ENCODE measurements at regions not wholly inside any gene's neighbourhood (a gene's known extent, or its start where the extent isn't known, plus 50 kb on each side); places are given as distances from the start of the nearest gene placed in this dataset.
"Not testable (repeated sequence)": the region's sequence is repeated elsewhere in the genome, so short reads cannot be mapped to it uniquely, and the experiment has no call there.

GRCh38 chr12:84135586-84136279 lies 776.9 kb downstream of the SLC6A15 start:
- H3K4me1 ChIP-seq: no peaks in the 10 kb centered on the region
- H3K4me2 ChIP-seq: no peak overlapping the region
- no peaks in the 10 kb centered on the region for H3K36me3 ChIP-seq
- H4K20me1 ChIP-seq: no peaks in the 10 kb centered on the region
- H3K27me3 ChIP-seq: no peaks in the 10 kb centered on the region
- no peaks in the 10 kb centered on the region for H3K9me3 ChIP-seq
- TF ChIP-seq Cebpa-rat (IDR thresholded peaks at IDR 0.05): no peak
- H3K27ac ChIP-seq: no peak overlapping the region
- no peak overlapping the region for H3K9ac ChIP-seq
- H3K4me3 ChIP-seq: no peak overlapping the region

GRCh38 chr12:84134797-84135366 lies 777.7 kb downstream of the SLC6A15 start:
- H3K4me2 ChIP-seq: no peak overlapping the region

GRCh38 chr12:84131076-84131475 lies 781.5 kb downstream of the SLC6A15 start:
- H3K27me3 ChIP-seq: no peaks in the 10 kb centered on the region
- H3K9ac ChIP-seq: no peak overlapping the region
- H4K20me1 ChIP-seq: no peaks in the 10 kb centered on the region
- no peak overlapping the region for H3K4me2 ChIP-seq
- no peak for TF ChIP-seq Cebpa-rat (IDR thresholded peaks at IDR 0.05)
- no peak overlapping the region for H3K4me3 ChIP-seq
- no peaks in the 10 kb centered on the region for H3K36me3 ChIP-seq
- no peaks in the 10 kb centered on the region for H3K9me3 ChIP-seq
- no peaks in the 10 kb centered on the region for H3K4me1 ChIP-seq
- H3K27ac ChIP-seq: no peak overlapping the region

More at GRCh38 chr12:84134797-84135366, 777.7 kb downstream of the SLC6A15 start:
- H3K9ac ChIP-seq: no peak overlapping the region
- no peaks in the 10 kb centered on the region for H4K20me1 ChIP-seq
- H3K4me3 ChIP-seq: no peak overlapping the region
- no peaks in the 10 kb centered on the region for H3K27me3 ChIP-seq
- H3K27ac ChIP-seq: no peak overlapping the region
- no peaks in the 10 kb centered on the region for H3K36me3 ChIP-seq
- no peaks in the 10 kb centered on the region for H3K9me3 ChIP-seq
- no peak for TF ChIP-seq Cebpa-rat (IDR thresholded peaks at IDR 0.05)
- no peaks in the 10 kb centered on the region for H3K4me1 ChIP-seq

- Histone ChIP-seq H4K20me1 (no peaks in the 10 kb centered on the region), H3K9me3 (no peaks in the 10 kb centered on the region), H3K27me3 (no peaks in the 10 kb centered on the region), H3K36me3 (no peaks in the 10 kb centered on the region), H3K4me3 (no peak overlapping the region), H3K4me2 (no peak overlapping the region), H3K27ac (no peak overlapping the region), H3K4me1 (no peaks in the 10 kb centered on the region), H3K9ac (no peak overlapping the region)
- no peak for TF ChIP-seq Cebpa-rat (IDR thresholded peaks at IDR 0.05)
Observed at GRCh38 chr12:84128117-84128991, 784.2 kb downstream of the SLC6A15 start.

GRCh38 chr12:84124211-84124610 lies 788.4 kb downstream of the SLC6A15 start:
- no peak for TF ChIP-seq Cebpa-rat (IDR thresholded peaks at IDR 0.05)
- H3K4me3 ChIP-seq: no peak overlapping the region
- H3K9me3 ChIP-seq: no peaks in the 10 kb centered on the region
- H4K20me1 ChIP-seq: no peaks in the 10 kb centered on the region
- H3K36me3 ChIP-seq: no peaks in the 10 kb centered on the region
- no peaks in the 10 kb centered on the region for H3K4me1 ChIP-seq
- no peak overlapping the region for H3K27ac ChIP-seq
- no peak overlapping the region for H3K9ac ChIP-seq
- H3K27me3 ChIP-seq: no peaks in the 10 kb centered on the region
- no peak overlapping the region for H3K4me2 ChIP-seq

GRCh38 chr12:84117190-84117589 lies 795.4 kb downstream of the SLC6A15 start:
- H3K9ac ChIP-seq: no peak overlapping the region
- no peaks in the 10 kb centered on the region for H3K9me3 ChIP-seq
- TF ChIP-seq Cebpa-rat (IDR thresholded peaks at IDR 0.05): no peak
- H3K27ac ChIP-seq: no peak overlapping the region
- no peaks in the 10 kb centered on the region for H4K20me1 ChIP-seq
- H3K36me3 ChIP-seq: no peaks in the 10 kb centered on the region
- no peak overlapping the region for H3K4me3 ChIP-seq
- H3K4me1 ChIP-seq: no peaks in the 10 kb centered on the region
- no peak overlapping the region for H3K4me2 ChIP-seq
- H3K27me3 ChIP-seq: no peaks in the 10 kb centered on the region

- H3K9ac ChIP-seq: no peak overlapping the region
- H3K27me3 ChIP-seq: no peaks in the 10 kb centered on the region
- H3K4me1 ChIP-seq: no peaks in the 10 kb centered on the region
- H3K9me3 ChIP-seq: no peaks in the 10 kb centered on the region
- TF ChIP-seq Cebpa-rat (IDR thresholded peaks at IDR 0.05): no peak
- no peak overlapping the region for H3K27ac ChIP-seq
- H4K20me1 ChIP-seq: no peaks in the 10 kb centered on the region
- H3K4me2 ChIP-seq: no peak overlapping the region
- H3K4me3 ChIP-seq: no peak overlapping the region
- no peaks in the 10 kb centered on the region for H3K36me3 ChIP-seq
Observed at GRCh38 chr12:84113666-84114065, 798.9 kb downstream of the SLC6A15 start.

GRCh38 chr12:84103886-84104285 lies 808.7 kb downstream of the SLC6A15 start:
- H3K9ac ChIP-seq, H3K4me1 ChIP-seq, H3K36me3 ChIP-seq, H3K4me3 ChIP-seq, H3K27me3 ChIP-seq, H3K27ac ChIP-seq, H4K20me1 ChIP-seq, H3K4me2 ChIP-seq: not testable (repeated sequence)
- peaks cover 49% of the 10 kb centered on the region for H3K9me3 ChIP-seq

- not testable (repeated sequence) for H3K9ac ChIP-seq, H3K27ac ChIP-seq, H4K20me1 ChIP-seq, H3K36me3 ChIP-seq, H3K4me1 ChIP-seq, H3K4me3 ChIP-seq, H3K27me3 ChIP-seq, H3K4me2 ChIP-seq
- H3K9me3 ChIP-seq: peaks cover 65% of the 10 kb centered on the region
Observed at GRCh38 chr12:84101963-84102362, 810.6 kb downstream of the SLC6A15 start.

- not testable (repeated sequence) for H4K20me1 ChIP-seq, H3K4me2 ChIP-seq, H3K4me1 ChIP-seq, H3K9ac ChIP-seq, H3K27me3 ChIP-seq, H3K36me3 ChIP-seq, H3K27ac ChIP-seq, H3K4me3 ChIP-seq
- peaks cover 66% of the 10 kb centered on the region for H3K9me3 ChIP-seq
Observed at GRCh38 chr12:84099591-84099990, 813.0 kb downstream of the SLC6A15 start.
